ENCODE measurements at regions not wholly inside any gene's neighbourhood (a gene's known extent, or its start where the extent isn't known, plus 50 kb on each side); places are given as distances from the start of the nearest gene placed in this dataset.

DNA sequence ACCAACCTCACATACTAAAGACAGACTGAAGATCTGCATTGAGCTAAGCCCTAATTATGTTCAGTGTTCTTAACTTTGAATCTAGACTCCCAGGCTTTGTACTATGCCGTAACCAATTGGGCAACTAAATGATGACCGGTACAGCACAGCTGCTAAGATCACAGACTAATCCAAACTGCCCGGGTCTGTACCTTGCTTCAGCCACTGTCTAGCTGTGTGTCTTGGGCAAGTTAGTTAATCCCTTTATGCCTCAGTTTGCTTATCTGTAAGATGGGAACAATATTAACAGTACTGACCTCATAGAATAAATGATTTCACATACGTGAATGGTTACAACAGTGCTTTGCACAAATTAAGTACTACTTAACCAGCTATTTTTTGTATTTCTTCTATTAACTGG is 205.8 kb upstream of the NFE2L3 start:
- TF ChIP-seq, protein P1, sequence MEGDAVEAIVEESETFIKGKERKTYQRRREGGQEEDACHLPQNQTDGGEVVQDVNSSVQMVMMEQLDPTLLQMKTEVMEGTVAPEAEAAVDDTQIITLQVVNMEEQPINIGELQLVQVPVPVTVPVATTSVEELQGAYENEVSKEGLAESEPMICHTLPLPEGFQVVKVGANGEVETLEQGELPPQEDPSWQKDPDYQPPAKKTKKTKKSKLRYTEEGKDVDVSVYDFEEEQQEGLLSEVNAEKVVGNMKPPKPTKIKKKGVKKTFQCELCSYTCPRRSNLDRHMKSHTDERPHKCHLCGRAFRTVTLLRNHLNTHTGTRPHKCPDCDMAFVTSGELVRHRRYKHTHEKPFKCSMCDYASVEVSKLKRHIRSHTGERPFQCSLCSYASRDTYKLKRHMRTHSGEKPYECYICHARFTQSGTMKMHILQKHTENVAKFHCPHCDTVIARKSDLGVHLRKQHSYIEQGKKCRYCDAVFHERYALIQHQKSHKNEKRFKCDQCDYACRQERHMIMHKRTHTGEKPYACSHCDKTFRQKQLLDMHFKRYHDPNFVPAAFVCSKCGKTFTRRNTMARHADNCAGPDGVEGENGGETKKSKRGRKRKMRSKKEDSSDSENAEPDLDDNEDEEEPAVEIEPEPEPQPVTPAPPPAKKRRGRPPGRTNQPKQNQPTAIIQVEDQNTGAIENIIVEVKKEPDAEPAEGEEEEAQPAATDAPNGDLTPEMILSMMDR (IDR thresholded peaks at IDR 0.05; ENCODE audit: low read depth, low read length) = no peak
- TF ChIP-seq EZH2phosphoT487 (IDR thresholded peaks at IDR 0.05; ENCODE audit: low read depth) = no peak

Data from OCI-LY3 (cell line).